PC-9 (cell line): ENCODE measurements at regions not wholly inside any gene's neighbourhood (a gene's known extent, or its start where the extent isn't known, plus 50 kb on each side); places are given as distances from the start of the nearest gene placed in this dataset.
"Not testable (repeated sequence)": the region's sequence is repeated elsewhere in the genome, so short reads cannot be mapped to it uniquely, and the experiment has no call there.

ENCODE experiments used
- CTCF ChIP-seq: fragments of 200-600 bp; sonication (generic); conservative IDR thresholded peaks from 2 replicates; pipeline ENCODE4 v1.6.1; 2017; ENCODE audit warnings: mixed run types, antibody characterized with exemption, mild to moderate bottlenecking, moderate library complexity
- EZH2 ChIP-seq: fragments of 200-600 bp; sonication (generic); IDR thresholded peaks from 2 replicates; pipeline ENCODE4 v1.8.0; 2017; ENCODE audit warnings: antibody characterized with exemption, low read depth

DNA sequence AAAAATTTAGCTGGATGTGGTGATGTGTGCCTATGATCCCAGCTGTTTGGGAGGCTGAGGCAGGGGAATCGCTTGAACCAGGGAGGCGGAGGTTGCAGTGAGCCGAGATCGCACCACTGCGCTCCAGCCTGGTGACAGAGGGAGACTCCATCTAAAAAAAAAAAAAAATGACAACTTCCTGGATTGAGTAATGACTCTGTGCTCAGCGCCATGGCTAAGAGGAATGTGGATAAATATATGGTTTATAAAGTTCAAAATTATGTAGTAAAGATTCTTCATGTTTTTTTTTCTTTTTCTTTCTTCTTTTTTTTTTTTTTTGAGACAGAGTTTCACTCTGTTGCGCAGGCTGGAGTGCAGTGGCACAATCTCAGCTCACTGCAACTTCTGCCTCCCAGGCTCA, 75.4 kb upstream of the FLT1 start:
- not testable (repeated sequence) for TF ChIP-seq EZH2, CTCF
